WTC11 (cell line): ENCODE measurements at regions not wholly inside any gene's neighbourhood (a gene's known extent, or its start where the extent isn't known, plus 50 kb on each side); places are given as distances from the start of the nearest gene placed in this dataset.
A peak's percentile ranks its signal among the peaks of the same experiment; 100 is the strongest.

Source experiments
- ATAC-seq: fragments of 200-7000 bp; cut with Tn5 transposase; 2 replicates; pipeline ENCODE4 v1.10.0; 2021; ENCODE audit warnings: mild to moderate bottlenecking, moderate library complexity
- CTCF ChIA-PET: fragments of 300-600 bp; sonication (Branson Sonifier 250); formaldehyde crosslinking; loops from one replicate; lab custom pipeline; 2021; ENCODE audit warnings: antibody characterized with exemption; lab: Charles Lee
- POLR2A ChIA-PET: fragments of 350-600 bp; sonication (Branson Sonifier 250); formaldehyde crosslinking; loops from one replicate; lab custom pipeline; 2021; ENCODE audit warnings: antibody characterized with exemption; lab: Charles Lee
- DNase-seq: peaks from one replicate; pipeline ENCODE4 v3.0.0; 2021; ENCODE audit warnings: low spot score
- H3K27ac Mint-ChIP-seq: 2 replicates; pipeline ENCODE4 v1.8.0; 2021; ENCODE audit warnings: mixed read lengths
- H3K27me3 Mint-ChIP-seq: 2 replicates; pipeline ENCODE4 v1.8.0; 2021; ENCODE audit warnings: low read depth, mild to moderate bottlenecking, moderate library complexity, mixed read lengths
- H3K36me3 Mint-ChIP-seq: 2 replicates; pipeline ENCODE4 v1.8.0; 2021; ENCODE audit warnings: mixed read lengths
- H3K4me1 Mint-ChIP-seq: 2 replicates; pipeline ENCODE4 v1.8.0; 2022; ENCODE audit warnings: mixed read lengths
- H3K4me3 Mint-ChIP-seq: 2 replicates; pipeline ENCODE4 v1.8.0; 2021; ENCODE audit warnings: mild to moderate bottlenecking, moderate library complexity, mixed read lengths
- H3K9me3 Mint-ChIP-seq: 2 replicates; pipeline ENCODE4 v1.8.0; 2021; ENCODE audit warnings: mixed read lengths
- EMX1 ChIP-seq: fragments of 250-450 bp; sonication (Bioruptor Pico); IDR thresholded peaks from 2 replicates; pipeline ENCODE4 v1.8.0; 2021; ENCODE audit warnings: mild to moderate bottlenecking
- ESRRA ChIP-seq: sonication (generic); formaldehyde crosslinking; IDR thresholded peaks from 2 replicates; pipeline ENCODE4 v1.8.1; 2022; ENCODE audit warnings: mild to moderate bottlenecking, missing genetic modification reagents, borderline replicate concordance
- JUN ChIP-seq: sonication (generic); formaldehyde crosslinking; IDR thresholded peaks from 2 replicates; pipeline ENCODE4 v1.8.0; 2023; ENCODE audit warnings: mild to moderate bottlenecking, missing genetic modification reagents
- KAT7 ChIP-seq: sonication (generic); formaldehyde crosslinking; IDR thresholded peaks from 2 replicates; pipeline ENCODE4 v1.8.1; 2023; ENCODE audit warnings: missing genetic modification reagents, mild to moderate bottlenecking, borderline replicate concordance
- MXD4 ChIP-seq: fragments of 250-450 bp; sonication (Bioruptor Pico); IDR thresholded peaks from 2 replicates; pipeline ENCODE4 v1.8.0; 2021; ENCODE audit warnings: mild to moderate bottlenecking, moderate library complexity, borderline replicate concordance
- MYBL2 ChIP-seq: sonication (generic); formaldehyde crosslinking; IDR thresholded peaks from 2 replicates; pipeline ENCODE4 v1.8.1; 2023; ENCODE audit warnings: mild to moderate bottlenecking, moderate library complexity, missing genetic modification reagents
- NFE2L1 ChIP-seq: sonication (generic); formaldehyde crosslinking; IDR thresholded peaks from 2 replicates; pipeline ENCODE4 v1.8.1; 2023; ENCODE audit warnings: missing genetic modification reagents
- NR2C2 ChIP-seq: sonication (generic); formaldehyde crosslinking; IDR thresholded peaks from 2 replicates; pipeline ENCODE4 v1.8.0; 2022; ENCODE audit warnings: mild to moderate bottlenecking, missing genetic modification reagents
- RELA ChIP-seq: sonication (generic); formaldehyde crosslinking; IDR thresholded peaks from 2 replicates; pipeline ENCODE4 v1.8.1; 2022; ENCODE audit warnings: missing genetic modification reagents, mild to moderate bottlenecking, borderline replicate concordance
- RORB ChIP-seq: fragments of 250-450 bp; sonication (Bioruptor Pico); IDR thresholded peaks from 2 replicates; pipeline ENCODE4 v1.9.0; 2021; ENCODE audit warnings: mild to moderate bottlenecking
- SMAD3 ChIP-seq: sonication (generic); formaldehyde crosslinking; IDR thresholded peaks from 2 replicates; pipeline ENCODE4 v1.8.0; 2022; ENCODE audit warnings: missing genetic modification reagents, mild to moderate bottlenecking, borderline replicate concordance
- SMAD4 ChIP-seq: sonication (generic); formaldehyde crosslinking; IDR thresholded peaks from 2 replicates; pipeline ENCODE4 v1.8.0; 2022; ENCODE audit warnings: mild to moderate bottlenecking, missing genetic modification reagents
- TCF7 ChIP-seq: sonication (generic); formaldehyde crosslinking; IDR thresholded peaks from 2 replicates; pipeline ENCODE4 v1.8.0; 2022; ENCODE audit warnings: mild to moderate bottlenecking, low read depth, missing genetic modification reagents, moderate library complexity
- TEAD4 ChIP-seq: sonication (generic); formaldehyde crosslinking; IDR thresholded peaks from 2 replicates; pipeline ENCODE4 v1.8.0; 2022; ENCODE audit warnings: mild to moderate bottlenecking, missing genetic modification reagents
- ZNF219 ChIP-seq: sonication (generic); formaldehyde crosslinking; IDR thresholded peaks from 2 replicates; pipeline ENCODE4 v1.8.0; 2023; ENCODE audit warnings: missing genetic modification reagents, mild to moderate bottlenecking, borderline replicate concordance
- ZNF232 ChIP-seq: sonication (generic); formaldehyde crosslinking; IDR thresholded peaks from 2 replicates; pipeline ENCODE4 v1.8.0; 2022; ENCODE audit warnings: mild to moderate bottlenecking, missing genetic modification reagents
- ZNF263 ChIP-seq: sonication (generic); formaldehyde crosslinking; IDR thresholded peaks from 2 replicates; pipeline ENCODE4 v1.8.1; 2022; ENCODE audit warnings: low read depth, mild to moderate bottlenecking, moderate library complexity, missing genetic modification reagents
- ZNF671 ChIP-seq: fragments of 250-450 bp; sonication (Bioruptor Pico); IDR thresholded peaks from 2 replicates; pipeline ENCODE4 v1.8.0; 2021; ENCODE audit warnings: mild to moderate bottlenecking
- TF ChIP-seq, protein P1 (sequence below): fragments of 250-450 bp; sonication (Bioruptor Pico); IDR thresholded peaks from 2 replicates; pipeline ENCODE4 v1.9.0; 2021; ENCODE audit warnings: moderate library complexity, mild to moderate bottlenecking, inconsistent platforms, borderline replicate concordance
- TF ChIP-seq, protein P2 (sequence below): sonication (generic); formaldehyde crosslinking; IDR thresholded peaks from 2 replicates; pipeline ENCODE4 v1.8.0; 2022; ENCODE audit warnings: mild to moderate bottlenecking, missing genetic modification reagents
- TF ChIP-seq, protein P3 (sequence below): sonication (generic); formaldehyde crosslinking; IDR thresholded peaks from 2 replicates; pipeline ENCODE4 v1.8.1; 2022; ENCODE audit warnings: missing genetic modification reagents, borderline replicate concordance
- TF ChIP-seq, protein P4 (sequence below): sonication (generic); formaldehyde crosslinking; IDR thresholded peaks from 2 replicates; pipeline ENCODE4 v1.8.1; 2023; ENCODE audit warnings: mild to moderate bottlenecking, missing genetic modification reagents, moderate library complexity
- TF ChIP-seq, protein P5 (sequence below): sonication (generic); formaldehyde crosslinking; IDR thresholded peaks from 2 replicates; pipeline ENCODE4 v1.8.0; 2022; ENCODE audit warnings: mild to moderate bottlenecking, missing genetic modification reagents

DNA sequence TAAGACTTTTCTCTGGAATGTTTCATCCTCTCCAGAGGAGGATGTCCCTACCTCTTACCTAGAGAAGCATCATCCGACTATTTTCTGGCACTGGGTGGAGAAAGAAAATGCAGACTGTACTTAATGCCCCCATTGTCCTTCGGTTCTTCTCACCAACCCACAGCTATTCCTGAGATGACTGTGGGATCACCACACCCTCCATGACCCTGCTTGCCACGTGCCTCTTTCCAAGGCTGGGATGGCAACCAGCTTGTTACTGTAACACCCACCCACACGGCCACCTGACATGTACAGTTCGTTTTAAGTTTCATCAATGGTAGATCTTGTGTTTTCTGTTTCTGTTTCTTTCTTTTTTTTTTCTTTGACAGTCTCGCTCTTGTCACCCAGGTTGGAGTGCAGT is 365.2 kb downstream of the FBXO15 start:
- H3K4me1 Mint-ChIP-seq: peaks cover 16% of the 10 kb centered on the region
- ATAC-seq: no peak
- H3K36me3 Mint-ChIP-seq: no peaks in the 10 kb centered on the region
- TF ChIP-seq ZNF232: no peak
- no peak for TF ChIP-seq ESRRA (CRISPR knock-in tag)
- no peak for TF ChIP-seq EMX1 (CRISPR knock-in tag)
- TF ChIP-seq ZNF671: no peak
- TF ChIP-seq NFE2L1 (CRISPR knock-in tag): no peak
- no peak for TF ChIP-seq RELA
- no peak for TF ChIP-seq SMAD4 (CRISPR knock-in tag)
- no peak for TF ChIP-seq TEAD4 (CRISPR knock-in tag)
- TF ChIP-seq, protein P1, sequence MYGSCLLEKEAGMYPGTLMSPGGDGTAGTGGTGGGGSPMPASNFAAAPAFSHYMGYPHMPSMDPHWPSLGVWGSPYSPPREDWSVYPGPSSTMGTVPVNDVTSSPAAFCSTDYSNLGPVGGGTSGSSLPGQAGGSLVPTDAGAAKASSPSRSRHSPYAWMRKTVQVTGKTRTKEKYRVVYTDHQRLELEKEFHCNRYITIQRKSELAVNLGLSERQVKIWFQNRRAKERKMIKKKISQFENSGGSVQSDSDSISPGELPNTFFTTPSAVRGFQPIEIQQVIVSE (CRISPR knock-in tag): no peak
- TF ChIP-seq MXD4 (CRISPR knock-in tag): no peak
- ChIA-PET CTCF (no interaction called here), POLR2A (no interaction called here)
- no peak for DNase-seq
- no peaks in the 10 kb centered on the region for H3K27me3 Mint-ChIP-seq
- H3K9me3 Mint-ChIP-seq: peaks cover 11% of the 10 kb centered on the region
- no peak overlapping the region for H3K4me3 Mint-ChIP-seq
- no peak overlapping the region for H3K27ac Mint-ChIP-seq

DNA sequence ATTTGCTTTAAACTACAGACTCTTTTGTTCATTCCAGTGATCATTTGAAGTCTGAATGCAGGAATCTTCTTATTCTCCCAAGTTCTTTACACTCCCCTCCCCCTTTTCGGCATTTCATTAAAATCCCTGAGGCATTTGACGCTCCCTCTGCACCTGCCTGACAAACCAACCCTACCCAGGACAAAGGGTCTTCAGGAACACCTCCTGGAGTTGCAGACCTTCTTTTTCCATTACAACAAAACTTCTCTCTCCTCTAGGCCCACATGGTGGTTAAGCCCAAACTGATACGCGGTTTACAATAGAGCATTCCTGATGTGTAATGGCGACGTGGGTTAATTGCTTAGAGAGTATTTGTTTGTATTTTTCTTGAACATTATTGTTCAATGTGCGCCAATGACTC is 367.4 kb downstream of the FBXO15 start:
- Mint-ChIP-seq H3K9me3 (peaks cover 4% of the 10 kb centered on the region; the same call in 1 of the 2 replicates), H3K36me3 (no peaks in the 10 kb centered on the region), H3K27me3 (no peaks in the 10 kb centered on the region), H3K4me3 (no peak overlapping the region), H3K4me1 (peaks cover 16% of the 10 kb centered on the region), H3K27ac (no peak overlapping the region)
- DNase-seq (no peak), ATAC-seq (peak; percentile 77)
- ChIA-PET POLR2A (no interaction called here), CTCF (no interaction called here)
- no peak for TF ChIP-seq ZNF219 (CRISPR knock-in tag)
- TF ChIP-seq TCF7 (CRISPR knock-in tag): no peak
- no peak for TF ChIP-seq KAT7 (CRISPR knock-in tag)

DNA sequence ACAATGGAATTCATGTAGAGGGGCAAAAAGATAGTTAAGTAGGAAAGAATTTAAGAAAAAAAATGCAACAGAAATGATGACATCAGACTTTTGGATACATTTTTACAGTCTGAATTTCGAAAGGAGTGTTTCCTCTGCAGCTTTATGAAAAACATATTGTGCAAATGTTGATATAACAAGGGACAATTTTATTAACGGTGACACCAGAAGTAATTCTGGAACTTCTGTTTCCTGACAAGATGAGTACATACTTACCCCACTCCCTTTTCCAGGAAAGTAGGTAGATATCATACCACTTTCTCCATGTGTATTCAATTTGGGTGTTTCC is 369.6 kb downstream of the FBXO15 start:
- Mint-ChIP-seq H3K27me3 (no peaks in the 10 kb centered on the region), H3K9me3 (no peaks in the 10 kb centered on the region), H3K4me1 (peaks cover 16% of the 10 kb centered on the region), H3K4me3 (no peak overlapping the region), H3K27ac (no peak overlapping the region), H3K36me3 (no peaks in the 10 kb centered on the region)
- ATAC-seq (no peak), DNase-seq (no peak)
- POLR2A ChIA-PET: no interaction called here
- CTCF ChIA-PET: no interaction called here
- TF ChIP-seq JUN (CRISPR knock-in tag): no peak
- TF ChIP-seq, protein P2, sequence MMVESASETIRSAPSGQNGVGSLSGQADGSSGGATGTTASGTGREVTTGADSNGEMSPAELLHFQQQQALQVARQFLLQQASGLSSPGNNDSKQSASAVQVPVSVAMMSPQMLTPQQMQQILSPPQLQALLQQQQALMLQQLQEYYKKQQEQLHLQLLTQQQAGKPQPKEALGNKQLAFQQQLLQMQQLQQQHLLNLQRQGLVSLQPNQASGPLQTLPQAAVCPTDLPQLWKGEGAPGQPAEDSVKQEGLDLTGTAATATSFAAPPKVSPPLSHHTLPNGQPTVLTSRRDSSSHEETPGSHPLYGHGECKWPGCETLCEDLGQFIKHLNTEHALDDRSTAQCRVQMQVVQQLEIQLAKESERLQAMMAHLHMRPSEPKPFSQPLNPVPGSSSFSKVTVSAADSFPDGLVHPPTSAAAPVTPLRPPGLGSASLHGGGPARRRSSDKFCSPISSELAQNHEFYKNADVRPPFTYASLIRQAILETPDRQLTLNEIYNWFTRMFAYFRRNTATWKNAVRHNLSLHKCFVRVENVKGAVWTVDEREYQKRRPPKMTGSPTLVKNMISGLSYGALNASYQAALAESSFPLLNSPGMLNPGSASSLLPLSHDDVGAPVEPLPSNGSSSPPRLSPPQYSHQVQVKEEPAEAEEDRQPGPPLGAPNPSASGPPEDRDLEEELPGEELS: no peak
- no peak for TF ChIP-seq EMX1 (CRISPR knock-in tag)
- no peak for TF ChIP-seq RORB (CRISPR knock-in tag)
- TF ChIP-seq NR2C2 (CRISPR knock-in tag): no peak
- TF ChIP-seq, protein P3, sequence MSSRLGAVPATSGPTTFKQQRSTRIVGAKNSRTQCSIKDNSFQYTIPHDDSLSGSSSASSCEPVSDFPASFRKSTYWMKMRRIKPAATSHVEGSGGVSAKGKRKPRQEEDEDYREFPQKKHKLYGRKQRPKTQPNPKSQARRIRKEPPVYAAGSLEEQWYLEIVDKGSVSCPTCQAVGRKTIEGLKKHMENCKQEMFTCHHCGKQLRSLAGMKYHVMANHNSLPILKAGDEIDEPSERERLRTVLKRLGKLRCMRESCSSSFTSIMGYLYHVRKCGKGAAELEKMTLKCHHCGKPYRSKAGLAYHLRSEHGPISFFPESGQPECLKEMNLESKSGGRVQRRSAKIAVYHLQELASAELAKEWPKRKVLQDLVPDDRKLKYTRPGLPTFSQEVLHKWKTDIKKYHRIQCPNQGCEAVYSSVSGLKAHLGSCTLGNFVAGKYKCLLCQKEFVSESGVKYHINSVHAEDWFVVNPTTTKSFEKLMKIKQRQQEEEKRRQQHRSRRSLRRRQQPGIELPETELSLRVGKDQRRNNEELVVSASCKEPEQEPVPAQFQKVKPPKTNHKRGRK (CRISPR knock-in tag): no peak
- TF ChIP-seq ZNF263 (CRISPR knock-in tag): no peak
- TF ChIP-seq SMAD3 (CRISPR knock-in tag): no peak
- TF ChIP-seq, protein P4, sequence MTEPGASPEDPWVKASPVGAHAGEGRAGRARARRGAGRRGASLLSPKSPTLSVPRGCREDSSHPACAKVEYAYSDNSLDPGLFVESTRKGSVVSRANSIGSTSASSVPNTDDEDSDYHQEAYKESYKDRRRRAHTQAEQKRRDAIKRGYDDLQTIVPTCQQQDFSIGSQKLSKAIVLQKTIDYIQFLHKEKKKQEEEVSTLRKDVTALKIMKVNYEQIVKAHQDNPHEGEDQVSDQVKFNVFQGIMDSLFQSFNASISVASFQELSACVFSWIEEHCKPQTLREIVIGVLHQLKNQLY: no peak
- no peak for TF ChIP-seq MYBL2
- TF ChIP-seq, protein P5, sequence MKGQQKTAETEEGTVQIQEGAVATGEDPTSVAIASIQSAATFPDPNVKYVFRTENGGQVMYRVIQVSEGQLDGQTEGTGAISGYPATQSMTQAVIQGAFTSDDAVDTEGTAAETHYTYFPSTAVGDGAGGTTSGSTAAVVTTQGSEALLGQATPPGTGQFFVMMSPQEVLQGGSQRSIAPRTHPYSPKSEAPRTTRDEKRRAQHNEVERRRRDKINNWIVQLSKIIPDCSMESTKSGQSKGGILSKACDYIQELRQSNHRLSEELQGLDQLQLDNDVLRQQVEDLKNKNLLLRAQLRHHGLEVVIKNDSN (CRISPR knock-in tag): no peak
